Skeletal muscle satellite cell (primary cell): ENCODE measurements at regions not wholly inside any gene's neighbourhood (a gene's known extent, or its start where the extent isn't known, plus 50 kb on each side); places are given as distances from the start of the nearest gene placed in this dataset.

ENCODE experiments used
- H3K27me3 ChIP-seq: 2 replicates; pipeline ENCODE4 v1.7.0; 2013; ENCODE audit warnings: low read length; ENCODE audit not compliant: control insufficient read depth, insufficient read depth
- H3K36me3 ChIP-seq: 2 replicates; pipeline ENCODE4 v1.7.0; 2013; ENCODE audit warnings: mild to moderate bottlenecking, control low read depth, low read length; ENCODE audit not compliant: insufficient read depth
- H3K4me1 ChIP-seq: 2 replicates; pipeline ENCODE4 v1.7.0; 2013; ENCODE audit warnings: low read length; ENCODE audit not compliant: control insufficient read depth, insufficient read depth
- H3K4me2 ChIP-seq: 2 replicates; pipeline ENCODE4 v1.7.0; 2013; ENCODE audit warnings: mild to moderate bottlenecking, low read length
- H3K4me3 ChIP-seq: 2 replicates; pipeline ENCODE4 v1.7.0; 2013; ENCODE audit warnings: low read length
- H3K9ac ChIP-seq: 2 replicates; pipeline ENCODE4 v1.7.0; 2013; ENCODE audit warnings: mild to moderate bottlenecking, low read depth, low read length, moderate library complexity
- H3K9me3 ChIP-seq: replicated peaks from 2 replicates; pipeline ENCODE4 v1.7.0; 2013; ENCODE audit warnings: mild to moderate bottlenecking, control low read depth, low read length

GRCh38 chr10:35722636-35723035, 80.5 kb upstream of the FZD8 start:
- Histone ChIP-seq H3K27me3 (peaks cover 6% of the 10 kb centered on the region), H3K9ac (no peak overlapping the region), H3K4me3 (no peak overlapping the region), H3K4me2 (no peak overlapping the region), H3K4me1 (no peaks in the 10 kb centered on the region), H3K9me3 (no peaks in the 10 kb centered on the region), H3K36me3 (no peaks in the 10 kb centered on the region)

GRCh38 chr10:35722226-35722625, 80.1 kb upstream of the FZD8 start:
- Histone ChIP-seq H3K4me1 (no peaks in the 10 kb centered on the region), H3K36me3 (no peaks in the 10 kb centered on the region), H3K9ac (no peak overlapping the region), H3K9me3 (no peaks in the 10 kb centered on the region), H3K4me3 (no peak overlapping the region), H3K4me2 (no peak overlapping the region), H3K27me3 (peaks cover 6% of the 10 kb centered on the region)

DNA sequence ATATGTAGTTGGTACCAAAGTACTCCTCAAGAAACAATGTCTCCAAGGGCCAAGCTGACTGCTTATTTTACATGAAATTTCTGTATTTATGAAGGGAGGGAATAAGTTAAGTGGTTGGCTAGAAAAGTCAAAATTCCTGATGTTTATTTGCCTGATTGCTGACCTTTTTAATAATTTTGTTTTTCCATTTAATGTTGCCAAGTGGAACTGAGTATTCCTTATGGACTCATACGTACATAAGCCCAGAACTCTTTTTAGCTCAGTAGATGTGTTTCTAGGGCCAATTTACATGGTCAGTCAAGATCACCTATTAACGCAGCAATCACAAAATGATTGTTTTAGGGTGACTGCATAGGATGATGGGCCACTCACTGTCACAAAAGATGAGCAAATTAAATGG, 78.3 kb upstream of the FZD8 start:
- no peak overlapping the region for H3K9ac ChIP-seq
- H3K36me3 ChIP-seq = no peaks in the 10 kb centered on the region

DNA sequence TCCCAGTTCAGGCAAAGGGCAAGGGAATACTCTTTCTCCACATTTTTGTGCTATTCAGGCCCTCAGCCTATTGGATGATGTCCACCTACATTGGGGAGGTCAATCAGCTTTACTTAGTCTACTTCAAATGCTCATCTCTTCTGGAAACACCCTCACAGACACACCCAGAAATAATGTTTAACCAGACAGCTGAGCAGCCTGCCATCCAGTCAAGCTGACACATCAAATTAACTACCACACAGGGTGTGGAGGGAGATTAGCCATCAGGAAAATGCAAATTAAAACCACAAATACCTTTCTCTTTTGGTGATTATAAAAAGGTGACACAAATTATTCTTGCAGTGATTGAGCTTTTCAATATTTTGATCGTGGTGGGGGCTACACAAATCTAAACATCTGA, 74.7 kb upstream of the FZD8 start:
- no peak overlapping the region for H3K4me3 ChIP-seq
- H3K4me1 ChIP-seq = no peaks in the 10 kb centered on the region
- H3K9ac ChIP-seq = no peak overlapping the region
- H3K27me3 ChIP-seq = peaks cover 4% of the 10 kb centered on the region
- no peaks in the 10 kb centered on the region for H3K9me3 ChIP-seq
- no peak overlapping the region for H3K4me2 ChIP-seq
- H3K36me3 ChIP-seq = no peaks in the 10 kb centered on the region

More for the DNA sequence above, 78.3 kb upstream of the FZD8 start:
- H3K4me3 ChIP-seq = no peak overlapping the region
- no peaks in the 10 kb centered on the region for H3K9me3 ChIP-seq
- no peak overlapping the region for H3K4me2 ChIP-seq
- H3K4me1 ChIP-seq = no peaks in the 10 kb centered on the region
- H3K27me3 ChIP-seq = no peaks in the 10 kb centered on the region

DNA sequence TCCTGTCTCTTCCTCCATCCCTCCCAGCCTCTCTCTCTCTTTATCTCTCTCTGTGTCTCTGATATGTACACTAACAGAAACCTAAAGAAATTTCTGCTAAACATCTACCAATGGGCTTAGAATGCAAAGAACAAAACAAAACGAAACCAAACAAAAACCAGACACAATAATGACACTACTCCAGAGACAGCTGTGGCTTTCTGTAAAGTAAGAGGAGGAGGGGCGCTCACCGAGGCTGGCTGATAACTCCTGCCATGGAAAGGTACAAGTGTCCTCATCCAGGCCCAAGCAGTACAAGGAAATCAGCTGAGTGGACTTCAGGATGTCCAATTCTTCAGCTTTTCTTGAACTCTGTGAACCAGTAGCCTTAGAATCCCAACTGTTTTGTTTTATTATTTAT, 70.4 kb upstream of the FZD8 start:
- Histone ChIP-seq H3K9ac (no peak overlapping the region), H3K4me1 (no peaks in the 10 kb centered on the region), H3K9me3 (no peaks in the 10 kb centered on the region), H3K36me3 (no peaks in the 10 kb centered on the region), H3K4me3 (no peak overlapping the region), H3K27me3 (peaks cover 11% of the 10 kb centered on the region), H3K4me2 (no peak overlapping the region)

- Histone ChIP-seq H3K36me3 (no peaks in the 10 kb centered on the region), H3K27me3 (peaks cover 11% of the 10 kb centered on the region), H3K9ac (no peak overlapping the region), H3K4me3 (no peak overlapping the region), H3K4me1 (no peaks in the 10 kb centered on the region), H3K4me2 (no peak overlapping the region), H3K9me3 (no peaks in the 10 kb centered on the region)
Measured at GRCh38 chr10:35711615-35712411, 69.7 kb upstream of the FZD8 start.

DNA sequence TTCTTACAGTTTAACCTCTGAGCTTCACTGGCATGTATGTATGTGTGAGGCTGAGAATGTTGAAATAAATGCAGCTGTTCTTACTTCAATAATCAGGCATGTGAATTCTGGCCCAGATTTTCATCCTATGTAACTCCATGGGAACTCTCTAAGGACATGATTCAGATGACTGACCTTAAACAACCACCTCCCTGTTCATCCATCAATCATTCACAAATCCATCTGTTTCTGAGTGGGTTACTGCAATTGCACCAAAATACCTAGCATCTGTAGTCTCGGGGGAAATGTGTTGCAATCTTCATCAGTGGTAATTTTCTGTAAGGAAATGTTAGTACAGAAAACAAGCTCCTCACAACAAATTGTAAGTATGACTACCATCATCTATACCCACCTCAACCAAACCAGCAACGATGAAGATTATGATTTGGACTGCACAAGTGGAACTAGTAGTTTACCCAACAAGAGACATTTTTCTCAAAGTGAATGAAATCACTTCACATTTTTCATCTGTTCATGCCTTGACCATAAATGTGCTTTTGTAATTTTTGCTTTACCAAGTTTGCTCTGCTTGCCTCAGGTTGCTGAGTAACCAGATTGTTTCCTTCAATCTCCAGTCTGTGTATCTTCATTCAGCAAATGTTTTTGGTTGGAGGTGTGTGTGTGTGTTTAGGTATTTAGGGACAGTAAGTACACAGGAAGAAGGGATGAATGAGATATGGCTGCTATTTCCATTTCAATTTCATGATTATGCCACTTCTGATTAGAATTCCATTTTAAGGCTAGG, 65.7 kb upstream of the FZD8 start:
- no peaks in the 10 kb centered on the region for H3K36me3 ChIP-seq

GRCh38 chr10:35706959-35707358, 64.9 kb upstream of the FZD8 start:
- H3K4me3 ChIP-seq = no peak overlapping the region
- no peaks in the 10 kb centered on the region for H3K36me3 ChIP-seq

More for the DNA sequence above, 65.7 kb upstream of the FZD8 start:
- peaks cover 11% of the 10 kb centered on the region for H3K27me3 ChIP-seq
- H3K4me2 ChIP-seq = no peak overlapping the region
- no peaks in the 10 kb centered on the region for H3K4me1 ChIP-seq
- H3K9me3 ChIP-seq = no peaks in the 10 kb centered on the region
- H3K4me3 ChIP-seq = no peak overlapping the region
- H3K9ac ChIP-seq = no peak overlapping the region

GRCh38 chr10:35705671-35706070, 63.6 kb upstream of the FZD8 start:
- Histone ChIP-seq H3K4me2 (no peak overlapping the region), H3K27me3 (no peaks in the 10 kb centered on the region), H3K36me3 (no peaks in the 10 kb centered on the region), H3K4me1 (no peaks in the 10 kb centered on the region), H3K9ac (no peak overlapping the region), H3K4me3 (no peak overlapping the region), H3K9me3 (no peaks in the 10 kb centered on the region)

More at GRCh38 chr10:35706959-35707358, 64.9 kb upstream of the FZD8 start:
- H3K9me3 ChIP-seq = no peaks in the 10 kb centered on the region
- H3K9ac ChIP-seq = no peak overlapping the region
- H3K4me1 ChIP-seq = no peaks in the 10 kb centered on the region
- no peak overlapping the region for H3K4me2 ChIP-seq
- H3K27me3 ChIP-seq = peaks cover 9% of the 10 kb centered on the region

DNA sequence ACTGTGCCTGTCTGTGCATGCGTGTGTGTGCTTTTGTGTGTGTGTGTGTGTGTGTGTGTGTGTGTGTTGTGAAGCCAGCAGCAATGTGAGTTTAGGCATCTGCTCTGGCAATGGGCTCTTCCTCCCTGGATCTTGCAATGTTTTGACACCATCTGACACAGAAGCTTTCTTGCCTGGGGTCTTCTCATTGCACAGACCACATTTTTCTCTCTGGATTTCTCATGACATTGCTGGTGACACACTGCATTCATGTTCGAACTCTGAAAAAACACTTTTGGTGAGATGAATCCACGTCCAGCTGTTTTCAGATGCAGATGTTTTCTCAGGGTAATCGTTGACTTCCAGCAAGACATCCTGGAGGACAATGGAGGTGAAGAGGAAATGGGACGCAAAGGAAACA, 63.0 kb upstream of the FZD8 start:
- Histone ChIP-seq H3K27me3 (peaks cover 2% of the 10 kb centered on the region), H3K4me1 (no peaks in the 10 kb centered on the region), H3K9me3 (no peaks in the 10 kb centered on the region), H3K36me3 (no peaks in the 10 kb centered on the region), H3K4me2 (no peak overlapping the region), H3K9ac (no peak overlapping the region), H3K4me3 (no peak overlapping the region)

- Histone ChIP-seq H3K9ac (no peak overlapping the region), H3K4me3 (no peak overlapping the region), H3K9me3 (no peaks in the 10 kb centered on the region), H3K27me3 (peaks cover 2% of the 10 kb centered on the region), H3K36me3 (no peaks in the 10 kb centered on the region), H3K4me1 (no peaks in the 10 kb centered on the region), H3K4me2 (no peak overlapping the region)
Measured at GRCh38 chr10:35704401-35704800, 62.3 kb upstream of the FZD8 start.
